Trophoblast cell (in vitro differentiated cells and primary cell): ENCODE measurements at regions not wholly inside any gene's neighbourhood (a gene's known extent, or its start where the extent isn't known, plus 50 kb on each side); places are given as distances from the start of the nearest gene placed in this dataset.

Experiments used
- DNase-seq, 2 donors: peaks; one replicate each; pipeline ENCODE4 v3.0.0-alpha.2; 2016
- H2AFZ ChIP-seq: 2 replicates; pipeline ENCODE4 v1.6.1; 2013; ENCODE audit warnings: low read length, moderate library complexity, mild to moderate bottlenecking; ENCODE audit not compliant: insufficient read depth, poor library complexity
- H2AK5ac ChIP-seq: 2 replicates; pipeline ENCODE4 v1.6.1; 2013; ENCODE audit warnings: mild to moderate bottlenecking, low read length
- H2BK120ac ChIP-seq: 2 replicates; pipeline ENCODE4 v1.6.1; 2013; ENCODE audit warnings: low read length, mild to moderate bottlenecking, moderate library complexity; ENCODE audit not compliant: insufficient read depth, poor library complexity
- H2BK12ac ChIP-seq: 2 replicates; pipeline ENCODE4 v1.6.1; 2013; ENCODE audit warnings: mild to moderate bottlenecking, low read length, moderate library complexity
- H2BK5ac ChIP-seq: 2 replicates; pipeline ENCODE4 v1.6.1; 2013; ENCODE audit warnings: low read length, low read depth, moderate library complexity, mild to moderate bottlenecking; ENCODE audit not compliant: poor library complexity
- H3K14ac ChIP-seq: 2 replicates; pipeline ENCODE4 v1.6.1; 2013; ENCODE audit warnings: mild to moderate bottlenecking, low read length
- H3K18ac ChIP-seq: 2 replicates; pipeline ENCODE4 v1.6.1; 2013; ENCODE audit warnings: mild to moderate bottlenecking, low read length
- H3K23ac ChIP-seq: 2 replicates; pipeline ENCODE4 v1.6.1; 2013; ENCODE audit warnings: low read length
- H3K27ac ChIP-seq: 2 replicates; pipeline ENCODE4 v1.5.1; 2013; ENCODE audit warnings: low read depth, mild to moderate bottlenecking, inconsistent platforms, low read length, moderate library complexity
- H3K27me3 ChIP-seq: 2 replicates; pipeline ENCODE4 v1.6.1; 2013; ENCODE audit warnings: inconsistent platforms, mild to moderate bottlenecking, low read length, moderate library complexity; ENCODE audit not compliant: insufficient read depth
- H3K36me3 ChIP-seq, 2 experiments: 1 replicate in 1 of 2; 2 replicates in 1 of 2; pipeline ENCODE4 v1.6.1; 2013; ENCODE audit warnings: low read length in 2 of 2, mild to moderate bottlenecking in 2 of 2, moderate library complexity in 1 of 2; ENCODE audit not compliant: insufficient read depth in 2 of 2, control insufficient read depth in 1 of 2
- H3K4ac ChIP-seq: 2 replicates; pipeline ENCODE4 v1.6.1; 2013; ENCODE audit warnings: low read depth, mild to moderate bottlenecking, low read length, moderate library complexity
- H3K4me1 ChIP-seq, 2 experiments: 1 replicate in 1 of 2; 2 replicates in 1 of 2; pipeline ENCODE4 v1.6.1; 2013; ENCODE audit warnings: low read length in 2 of 2, mild to moderate bottlenecking in 2 of 2, moderate library complexity in 1 of 2; ENCODE audit not compliant: insufficient read depth in 2 of 2, control insufficient read depth in 1 of 2
- H3K4me2 ChIP-seq: 2 replicates; pipeline ENCODE4 v1.6.1; 2013; ENCODE audit warnings: inconsistent platforms, mild to moderate bottlenecking, low read length, moderate library complexity
- H3K4me3 ChIP-seq: 2 replicates; pipeline ENCODE4 v1.5.1; 2013; ENCODE audit warnings: mild to moderate bottlenecking, low read depth, low read length, inconsistent platforms
- H3K79me1 ChIP-seq: one replicate; pipeline ENCODE4 v1.6.1; 2013; ENCODE audit warnings: low read length
- H3K79me2 ChIP-seq: 2 replicates; pipeline ENCODE4 v1.6.1; 2013; ENCODE audit warnings: low read length, mild to moderate bottlenecking; ENCODE audit not compliant: control insufficient read depth, insufficient read depth, poor library complexity
- H3K9ac ChIP-seq: 2 replicates; pipeline ENCODE4 v1.6.1; 2013; ENCODE audit warnings: mild to moderate bottlenecking, low read length
- H3K9me3 ChIP-seq: 2 replicates; pipeline ENCODE4 v1.6.1; 2013; ENCODE audit warnings: low read depth, mild to moderate bottlenecking, control low read depth, inconsistent platforms, low read length; ENCODE audit not compliant: insufficient read depth
- H4K12ac ChIP-seq: 2 replicates; pipeline ENCODE4 v1.6.1; 2013; ENCODE audit warnings: low read depth, mild to moderate bottlenecking, low read length, moderate library complexity
- H4K8ac ChIP-seq: 2 replicates; pipeline ENCODE4 v1.6.1; 2013; ENCODE audit warnings: low read depth, mild to moderate bottlenecking, low read length, moderate library complexity
- H4K91ac ChIP-seq: one replicate; pipeline ENCODE4 v1.6.1; 2013; ENCODE audit warnings: low read depth, mild to moderate bottlenecking, low read length, moderate library complexity
- WGBS: extraction: QIAGEN DNeasy Blood & Tissue Kit; methylation state at CpG from one replicate; pipeline ENCODE4 v1.1.7; 2013; ENCODE audit warnings: missing lambda C conversion rate; ENCODE audit not compliant: insufficient read length, insufficient coverage; ENCODE audit errors: extremely low coverage; 5-methylcytosine and 5-hydroxymethylcytosine counted together

DNA sequence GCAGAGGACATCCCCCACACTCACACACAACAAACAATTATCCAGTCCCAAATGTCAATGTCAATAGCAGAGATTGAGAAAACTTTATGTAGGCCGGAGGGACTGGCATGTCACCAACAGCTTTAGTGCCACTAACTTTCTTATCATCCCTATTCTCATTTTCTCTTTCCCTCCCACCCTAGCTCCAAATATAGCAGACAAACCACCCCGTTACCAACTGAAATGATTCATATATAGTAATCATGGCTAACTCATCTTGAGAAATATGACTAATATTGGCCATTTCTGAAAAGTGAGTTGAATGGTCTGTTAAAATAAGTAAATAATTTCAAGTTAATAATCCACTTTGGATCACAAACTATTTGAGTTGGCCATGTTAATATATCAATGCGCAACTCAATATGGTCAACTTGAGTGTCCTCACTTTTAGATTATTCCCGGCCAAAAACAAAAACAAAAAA is 242.1 kb upstream of the RND3 start:
- H3K4me3 ChIP-seq, result no peak overlapping the region
- no peaks in the 10 kb centered on the region for H3K9me3 ChIP-seq
- no peak overlapping the region for H3K27ac ChIP-seq
- H3K9ac ChIP-seq, result no peak overlapping the region
- no peak overlapping the region for H3K4me2 ChIP-seq
- no peak overlapping the region for H2AFZ ChIP-seq
- no peak overlapping the region for H2AK5ac ChIP-seq
- 100% methylated on average over 1 of the region's 4 CpGs for WGBS
- H2BK120ac ChIP-seq, result no peak overlapping the region
- no peak overlapping the region for H3K23ac ChIP-seq
- H4K12ac ChIP-seq, result no peak overlapping the region
- H3K36me3 ChIP-seq, result no peaks in the 10 kb centered on the region
- no peak for DNase-seq
- no peak overlapping the region for H3K18ac ChIP-seq
- H3K79me2 ChIP-seq, result no peaks in the 10 kb centered on the region
- no peak overlapping the region for H2BK5ac ChIP-seq
- peak overlapping the region; percentile 89 for H2BK12ac ChIP-seq
- H3K4me1 ChIP-seq, result peaks cover 0 to 2% of the 10 kb centered on the region in 2 experiments
- no peak overlapping the region for H4K91ac ChIP-seq
- H3K4ac ChIP-seq, result no peak overlapping the region
- no peak overlapping the region for H4K8ac ChIP-seq
- no peaks in the 10 kb centered on the region for H3K79me1 ChIP-seq
- no peak overlapping the region for H3K14ac ChIP-seq
- no peaks in the 10 kb centered on the region for H3K27me3 ChIP-seq

DNA sequence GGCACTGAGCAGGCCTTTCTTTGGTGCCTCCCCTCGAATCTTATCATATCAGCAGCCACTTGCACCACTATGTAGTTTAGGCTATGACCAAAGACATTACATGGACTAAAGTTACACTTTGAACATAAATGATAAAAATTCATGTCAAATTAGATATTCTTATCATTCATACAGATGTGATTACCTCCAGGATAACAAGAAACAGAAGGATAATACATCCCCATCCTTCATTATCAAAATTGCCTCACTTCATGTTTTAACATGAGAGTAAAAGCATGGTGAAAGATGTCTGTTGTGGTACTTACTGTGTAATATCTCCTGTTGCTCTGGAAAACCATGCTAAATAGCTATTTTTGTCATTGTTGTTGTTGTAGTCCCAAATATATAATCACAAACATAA is 230.8 kb upstream of the RND3 start:
- Histone ChIP-seq H4K12ac (no peak overlapping the region), H3K27ac (no peak overlapping the region), H3K4me3 (no peak overlapping the region), H3K4me1 (no peaks in the 10 kb centered on the region), H2BK5ac (no peak overlapping the region), H2AK5ac (no peak overlapping the region), H3K18ac (no peak overlapping the region), H3K4ac (no peak overlapping the region), H3K79me2 (no peaks in the 10 kb centered on the region), H3K27me3 (no peaks in the 10 kb centered on the region), H3K9me3 (no peaks in the 10 kb centered on the region), H4K91ac (no peak overlapping the region), H3K36me3 (no peaks in the 10 kb centered on the region), H3K14ac (no peak overlapping the region), H3K79me1 (no peaks in the 10 kb centered on the region), H3K23ac (no peak overlapping the region), H2AFZ (no peak overlapping the region), H4K8ac (no peak overlapping the region), H3K9ac (no peak overlapping the region), H3K4me2 (no peak overlapping the region), H2BK12ac (no peak overlapping the region), H2BK120ac (no peak overlapping the region)
- WGBS, result no CpG with 5 or more reads among the region's 1 CpG
- DNase-seq, result no peak

DNA sequence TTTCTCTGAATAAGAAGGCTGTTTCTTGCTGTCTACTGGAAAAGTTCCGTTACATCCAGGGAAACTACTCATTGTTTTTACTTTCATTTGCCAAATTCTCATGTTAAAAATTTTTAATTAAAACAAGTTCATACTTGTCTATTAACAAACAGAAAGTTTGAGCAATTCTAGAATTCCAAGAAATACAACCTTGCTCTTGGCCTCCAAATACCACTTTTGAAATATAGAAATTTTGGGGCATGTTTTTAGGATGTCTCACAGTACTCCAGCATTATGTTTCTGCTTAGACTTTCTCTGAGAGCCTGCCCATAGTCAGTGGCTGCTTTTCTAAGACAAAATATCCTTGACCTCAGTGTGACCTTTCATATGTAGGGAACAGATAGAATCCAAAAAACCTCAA is 228.7 kb upstream of the RND3 start:
- H4K8ac ChIP-seq, result no peak overlapping the region
- H3K23ac ChIP-seq, result no peak overlapping the region
- H3K9me3 ChIP-seq, result no peaks in the 10 kb centered on the region
- no peak overlapping the region for H3K4ac ChIP-seq
- H3K4me2 ChIP-seq, result no peak overlapping the region
- H2AK5ac ChIP-seq, result no peak overlapping the region
- no peak overlapping the region for H3K9ac ChIP-seq
- no peak overlapping the region for H2BK12ac ChIP-seq
- no CpG with 5 or more reads among the region's 1 CpG for WGBS
- H3K14ac ChIP-seq, result no peak overlapping the region
- no peak overlapping the region for H2BK5ac ChIP-seq
- H3K36me3 ChIP-seq, result no peaks in the 10 kb centered on the region
- H3K4me1 ChIP-seq, result no peaks in the 10 kb centered on the region
- H3K4me3 ChIP-seq, result no peak overlapping the region
- no peak overlapping the region for H3K27ac ChIP-seq
- no peaks in the 10 kb centered on the region for H3K79me2 ChIP-seq
- no peak overlapping the region for H2BK120ac ChIP-seq
- DNase-seq, result no peak
- H2AFZ ChIP-seq, result no peak overlapping the region
- no peak overlapping the region for H4K12ac ChIP-seq
- no peaks in the 10 kb centered on the region for H3K79me1 ChIP-seq
- H3K27me3 ChIP-seq, result no peaks in the 10 kb centered on the region
- H4K91ac ChIP-seq, result no peak overlapping the region
- H3K18ac ChIP-seq, result no peak overlapping the region

DNA sequence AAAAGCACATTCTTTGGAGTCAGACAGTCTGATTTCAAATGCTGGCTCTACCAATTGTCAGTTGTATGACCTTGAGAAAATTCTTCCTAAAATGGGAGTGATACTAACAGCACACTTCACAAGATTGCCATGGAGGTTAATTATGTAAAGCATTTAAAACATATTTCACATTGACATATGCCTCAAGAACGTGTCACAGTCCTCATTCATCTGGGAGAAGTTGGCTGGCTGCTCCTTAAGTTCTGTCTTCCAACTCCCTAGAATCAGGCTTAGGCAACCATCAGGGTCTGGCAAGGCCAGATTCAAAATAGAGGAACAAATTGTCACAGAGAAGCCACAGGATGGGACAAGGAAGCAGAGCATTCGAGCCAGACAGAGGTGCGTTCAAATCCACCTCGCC is 228.0 kb upstream of the RND3 start:
- no peaks in the 10 kb centered on the region for H3K9me3 ChIP-seq
- H3K14ac ChIP-seq, result no peak overlapping the region
- no peak overlapping the region for H2BK5ac ChIP-seq
- no peak overlapping the region for H3K4me3 ChIP-seq
- H2BK12ac ChIP-seq, result no peak overlapping the region
- no peak overlapping the region for H4K8ac ChIP-seq
- H3K79me1 ChIP-seq, result no peaks in the 10 kb centered on the region
- no peak overlapping the region for H3K23ac ChIP-seq
- no peak overlapping the region for H3K9ac ChIP-seq
- H3K18ac ChIP-seq, result no peak overlapping the region
- no peak overlapping the region for H3K4ac ChIP-seq
- no peak overlapping the region for H2AK5ac ChIP-seq
- no peak for DNase-seq
- no peak overlapping the region for H4K91ac ChIP-seq
- H3K27me3 ChIP-seq, result no peaks in the 10 kb centered on the region
- no peak overlapping the region for H3K27ac ChIP-seq
- H3K4me1 ChIP-seq, result no peaks in the 10 kb centered on the region
- no peak overlapping the region for H3K4me2 ChIP-seq
- H4K12ac ChIP-seq, result no peak overlapping the region
- H2AFZ ChIP-seq, result no peak overlapping the region
- no CpG with 5 or more reads among the region's 4 CpGs for WGBS
- H3K79me2 ChIP-seq, result no peaks in the 10 kb centered on the region
- no peak overlapping the region for H2BK120ac ChIP-seq
- no peaks in the 10 kb centered on the region for H3K36me3 ChIP-seq
